ENCODE measurements at regions not wholly inside any gene's neighbourhood (a gene's known extent, or its start where the extent isn't known, plus 50 kb on each side); places are given as distances from the start of the nearest gene placed in this dataset.

DNA sequence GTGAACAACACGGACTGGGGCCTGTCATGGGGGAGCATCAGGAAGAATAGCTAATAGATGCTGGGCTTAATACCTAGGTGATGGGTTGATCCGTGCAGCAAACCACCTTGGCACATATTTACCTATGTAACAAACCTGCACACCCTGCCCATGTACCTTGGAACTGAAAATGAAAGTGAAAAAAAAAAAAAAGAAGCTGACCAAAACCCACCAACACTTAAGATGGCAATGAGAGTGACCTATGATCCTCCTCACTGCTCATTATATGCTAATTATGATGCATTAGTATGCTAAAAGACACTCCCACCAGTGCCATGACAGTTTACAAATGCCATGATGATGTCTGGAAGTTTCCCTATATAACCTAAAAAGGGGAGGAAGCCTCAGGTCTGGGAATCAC is 503.2 kb upstream of the CTSO start:
- DNase-seq (ENCODE audit: low spot score in 2 of 2): no peak
- H3K4me3 ChIP-seq: no peak overlapping the region
- no peak for TF ChIP-seq EP300 (IDR thresholded peaks at IDR 0.05)
- TF ChIP-seq POLR2A (IDR thresholded peaks at IDR 0.05): no peak
- TF ChIP-seq CTCF (IDR thresholded peaks at IDR 0.05): no peak
- H3K36me3 ChIP-seq: no peaks in the 10 kb centered on the region
- H3K27ac ChIP-seq: no peak overlapping the region
- no peaks in the 10 kb centered on the region for H3K4me1 ChIP-seq
- no peaks in the 10 kb centered on the region for H3K27me3 ChIP-seq
- H3K9me3 ChIP-seq: no peaks in the 10 kb centered on the region
- WGBS, 2 donors: 94 to 100% methylated on average over 2 of the region's 2 CpGs

GRCh38 chr4:156443488-156443887 is 489.8 kb upstream of the CTSO start:
- Histone ChIP-seq H3K36me3 (no peaks in the 10 kb centered on the region), H3K27ac (no peak overlapping the region), H3K27me3 (no peaks in the 10 kb centered on the region), H3K4me3 (no peak overlapping the region), H3K4me1 (no peaks in the 10 kb centered on the region), H3K9me3 (no peaks in the 10 kb centered on the region)
- no peak for TF ChIP-seq EP300 (IDR thresholded peaks at IDR 0.05)
- no peak for TF ChIP-seq POLR2A (IDR thresholded peaks at IDR 0.05)
- TF ChIP-seq CTCF (IDR thresholded peaks at IDR 0.05): no peak
- no peak for DNase-seq (ENCODE audit: low spot score in 2 of 2)
- WGBS, 2 donors: 84 to 90% methylated on average over 10 of the region's 10 CpGs

DNA sequence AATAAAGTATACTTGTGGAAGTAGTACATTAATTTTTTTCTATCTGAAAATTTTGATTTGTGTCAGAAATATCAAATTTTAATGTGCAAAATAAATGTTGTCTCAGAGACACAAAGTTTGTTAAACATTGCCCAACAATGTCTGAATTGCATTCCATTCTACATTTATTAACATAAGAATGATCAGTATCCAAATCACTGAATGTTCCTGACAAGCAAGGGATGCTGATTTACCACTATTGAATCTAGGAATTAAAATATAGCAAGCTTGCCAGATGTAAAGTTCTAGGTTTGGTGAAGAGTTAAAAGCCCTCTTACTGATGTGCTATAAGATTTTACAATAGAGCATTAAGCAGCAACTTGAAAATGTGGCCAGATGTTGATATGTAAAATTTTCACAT is 489.2 kb upstream of the CTSO start:
- no peak for DNase-seq (ENCODE audit: low spot score in 2 of 2)
- no peak overlapping the region for H3K27ac ChIP-seq
- H3K36me3 ChIP-seq: no peaks in the 10 kb centered on the region
- TF ChIP-seq POLR2A (IDR thresholded peaks at IDR 0.05): no peak
- no peak for TF ChIP-seq EP300 (IDR thresholded peaks at IDR 0.05)
- no peak for TF ChIP-seq CTCF (IDR thresholded peaks at IDR 0.05)
- H3K27me3 ChIP-seq: no peaks in the 10 kb centered on the region
- H3K4me3 ChIP-seq: no peak overlapping the region
- H3K4me1 ChIP-seq: no peaks in the 10 kb centered on the region
- H3K9me3 ChIP-seq: no peaks in the 10 kb centered on the region

GRCh38 chr4:156439576-156440200 is 486.0 kb upstream of the CTSO start:
- H3K4me3 ChIP-seq: no peak overlapping the region
- H3K27ac ChIP-seq: no peak overlapping the region
- 72 to 73% methylated on average over 4 of the region's 4 CpGs for WGBS, 2 donors

GRCh38 chr4:156437666-156438065 is 484.0 kb upstream of the CTSO start:
- no peaks in the 10 kb centered on the region for H3K9me3 ChIP-seq
- 41 to 43% methylated on average over 2 of the region's 2 CpGs for WGBS, 2 donors
- H3K27ac ChIP-seq: no peak overlapping the region
- H3K27me3 ChIP-seq: no peaks in the 10 kb centered on the region
- H3K4me1 ChIP-seq: no peaks in the 10 kb centered on the region
- TF ChIP-seq EP300 (IDR thresholded peaks at IDR 0.05): no peak
- no peak for TF ChIP-seq POLR2A (IDR thresholded peaks at IDR 0.05)
- TF ChIP-seq CTCF (IDR thresholded peaks at IDR 0.05): no peak
- no peak for DNase-seq (ENCODE audit: low spot score in 2 of 2)
- H3K36me3 ChIP-seq: no peaks in the 10 kb centered on the region
- H3K4me3 ChIP-seq: no peak overlapping the region

More at GRCh38 chr4:156439576-156440200, 486.0 kb upstream of the CTSO start:
- TF ChIP-seq EP300 (IDR thresholded peaks at IDR 0.05) (no peak), CTCF (IDR thresholded peaks at IDR 0.05) (no peak), POLR2A (IDR thresholded peaks at IDR 0.05) (no peak)
- no peaks in the 10 kb centered on the region for H3K36me3 ChIP-seq
- no peak for DNase-seq (ENCODE audit: low spot score in 2 of 2)
- H3K4me1 ChIP-seq: no peaks in the 10 kb centered on the region
- no peaks in the 10 kb centered on the region for H3K27me3 ChIP-seq
- H3K9me3 ChIP-seq: no peaks in the 10 kb centered on the region
